Esophagus muscularis mucosa (tissue), 4 donors: ENCODE measurements at regions not wholly inside any gene's neighbourhood (a gene's known extent, or its start where the extent isn't known, plus 50 kb on each side); places are given as distances from the start of the nearest gene placed in this dataset.
"Not testable (repeated sequence)": the region's sequence is repeated elsewhere in the genome, so short reads cannot be mapped to it uniquely, and the experiment has no call there.

Experiments used
- DNase-seq: peaks from one replicate; pipeline ENCODE4 v3.0.0-alpha.2; 2017; ENCODE audit errors: extremely low spot score
- H3K27ac ChIP-seq, 4 donors: fragments of 200-600 bp; sonication (generic); replicated peaks in 1 of 4; 1 replicate in 3 of 4; 2 replicates in 1 of 4; pipeline ENCODE4 v1.5.1; 2016 to 2019; ENCODE audit warnings: mild to moderate bottlenecking in 1 of 4
- H3K27me3 ChIP-seq, 4 donors: fragments of 200-600 bp; sonication (generic); one replicate each; pipeline versions ENCODE4 v1.5.1 to v1.6.0; 2016 to 2019
- H3K36me3 ChIP-seq, 4 donors: fragments of 200-600 bp; sonication (generic); one replicate each; pipeline ENCODE4 v1.5.1; 2016 to 2019
- H3K4me1 ChIP-seq, 4 donors: fragments of 200-600 bp; sonication (generic); one replicate each; pipeline ENCODE4 v1.5.1; 2016 to 2019
- H3K4me3 ChIP-seq, 4 donors: fragments of 200-600 bp; sonication (generic); 1 replicate in 2 of 4; 2 replicates in 2 of 4; pipeline ENCODE4 v1.5.1; 2016 to 2019; ENCODE audit warnings: mild to moderate bottlenecking in 4 of 4, moderate library complexity in 1 of 4
- H3K9me3 ChIP-seq, 4 donors: fragments of 200-600 bp; sonication (generic); 1 replicate in 3 of 4; 2 replicates in 1 of 4; pipeline ENCODE4 v1.5.1; 2016 to 2019
- CTCF ChIP-seq, 3 experiments: fragments of 200-600 bp in 2 of 3; fragments of 450-650 bp in 1 of 3; sonication (generic) in 2 of 3; IDR thresholded peaks; one replicate each; pipeline ENCODE4 v1.5.1; 2017 to 2019; ENCODE audit warnings: antibody characterized with exemption in 3 of 3, mild to moderate bottlenecking in 2 of 3, moderate library complexity in 1 of 3
- EP300 ChIP-seq: sonication (generic); formaldehyde crosslinking; IDR thresholded peaks from one replicate; pipeline ENCODE4 v1.6.1; 2017; ENCODE audit warnings: antibody characterized with exemption
- POLR2A ChIP-seq: fragments of 450-650 bp; IDR thresholded peaks from one replicate; pipeline ENCODE4 v1.6.1; 2017; ENCODE audit warnings: antibody characterized with exemption, moderate library complexity, mild to moderate bottlenecking, low read depth
- POLR2AphosphoS5 ChIP-seq, 2 donors: sonication (generic); formaldehyde crosslinking; IDR thresholded peaks; one replicate each; pipeline ENCODE4 v1.6.1; 2017; ENCODE audit warnings: antibody characterized with exemption in 2 of 2
- WGBS: methylation state at CpG from one replicate; pipeline ENCODE4 v1.1.5; 2018; 5-methylcytosine and 5-hydroxymethylcytosine counted together
- intact Hi-C: fragments of 100-400 bp; cut with DNase I; formaldehyde crosslinking; loops from one replicate; pipeline ENCODE4 v1.15.1; 2023

DNA sequence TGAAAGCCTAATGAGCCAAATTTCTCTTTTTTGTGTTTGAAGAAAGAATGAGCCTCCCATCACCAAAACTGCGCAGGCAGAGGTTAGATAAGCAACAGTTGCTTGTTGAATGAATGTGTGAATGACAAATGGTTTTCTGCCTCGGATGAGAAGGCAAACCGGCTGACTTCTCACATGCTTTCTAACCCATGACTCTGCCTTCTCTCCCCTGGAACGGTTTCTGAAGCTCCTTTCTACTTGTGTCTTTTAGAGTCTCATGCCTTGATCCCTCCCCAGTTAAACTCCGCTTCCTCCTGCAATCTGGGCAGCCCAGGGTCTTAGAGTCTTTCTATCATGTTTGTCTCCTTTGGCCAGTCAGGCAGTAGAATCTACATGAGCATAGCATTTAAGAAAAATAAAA, 342.1 kb upstream of the NCAM1 start:
- H3K4me1 ChIP-seq: no peaks in the 10 kb centered on the region
- no peak overlapping the region for H3K27ac ChIP-seq
- intact Hi-C loops: no loop called here
- no peak overlapping the region for H3K4me3 ChIP-seq
- 87% methylated on average over 5 of the region's 5 CpGs for WGBS
- no peaks in the 10 kb centered on the region for H3K9me3 ChIP-seq
- H3K36me3 ChIP-seq: no peaks in the 10 kb centered on the region
- TF ChIP-seq CTCF (IDR thresholded peaks at IDR 0.05) (no peak), POLR2A (no peak), EP300 (no peak), POLR2AphosphoS5 (IDR thresholded peaks at IDR 0.05) (no peak)
- H3K27me3 ChIP-seq: no peaks in the 10 kb centered on the region
- peak; percentile 75 for DNase-seq

GRCh38 chr11:112620621-112621394, 340.4 kb upstream of the NCAM1 start:
- Histone ChIP-seq H3K27ac (no peak overlapping the region), H3K9me3 (no peaks in the 10 kb centered on the region), H3K4me3 (no peak overlapping the region), H3K4me1 (no peaks in the 10 kb centered on the region), H3K27me3 (no peaks in the 10 kb centered on the region), H3K36me3 (no peaks in the 10 kb centered on the region)
- WGBS: 80% methylated on average over 7 of the region's 7 CpGs
- no peak for TF ChIP-seq POLR2A
- no peak for TF ChIP-seq EP300
- DNase-seq: peak; percentile 77
- intact Hi-C loops: no loop called here

GRCh38 chr11:112623057-112623456, 338.2 kb upstream of the NCAM1 start:
- no peak overlapping the region for H3K27ac ChIP-seq
- TF ChIP-seq POLR2AphosphoS5 (IDR thresholded peaks at IDR 0.05): no peak
- TF ChIP-seq CTCF (IDR thresholded peaks at IDR 0.05): no peak
- TF ChIP-seq EP300: no peak
- TF ChIP-seq POLR2A: no peak
- no peaks in the 10 kb centered on the region for H3K36me3 ChIP-seq
- H3K27me3 ChIP-seq: no peaks in the 10 kb centered on the region
- 65% methylated on average over 1 of the region's 1 CpG for WGBS
- DNase-seq: no peak
- intact Hi-C loops: no loop called here
- no peaks in the 10 kb centered on the region for H3K4me1 ChIP-seq
- no peaks in the 10 kb centered on the region for H3K9me3 ChIP-seq
- no peak overlapping the region for H3K4me3 ChIP-seq

DNA sequence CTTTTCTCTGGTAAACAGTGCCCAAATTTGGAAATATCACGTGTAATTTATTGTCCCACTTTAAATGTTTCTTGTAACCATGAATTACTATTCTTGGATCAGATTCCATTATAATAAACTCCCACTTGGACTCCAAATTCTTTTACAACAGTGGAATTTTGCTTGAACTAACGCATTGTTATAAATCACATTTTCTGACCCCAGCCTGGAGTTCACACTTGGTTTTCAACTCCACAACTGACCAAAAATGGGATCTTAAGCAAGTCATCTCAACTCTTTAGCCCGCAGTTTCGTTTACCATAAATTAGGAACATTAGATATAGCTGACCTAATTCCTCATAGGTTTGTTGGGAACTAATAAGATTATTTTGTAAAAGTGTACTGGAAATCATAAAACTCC, 336.8 kb upstream of the NCAM1 start:
- Histone ChIP-seq H3K27me3 (no peaks in the 10 kb centered on the region), H3K27ac (no peak overlapping the region)
- no peak for DNase-seq

GRCh38 chr11:112624971-112625370, 336.2 kb upstream of the NCAM1 start:
- H3K4me3 ChIP-seq, H3K36me3 ChIP-seq, H3K4me1 ChIP-seq, H3K27ac ChIP-seq, H3K9me3 ChIP-seq, intact Hi-C loops, H3K27me3 ChIP-seq: not testable (repeated sequence)
- 82% methylated on average over 2 of the region's 2 CpGs for WGBS
- DNase-seq: peak; percentile 37

More for the DNA sequence above, 336.8 kb upstream of the NCAM1 start:
- Histone ChIP-seq H3K36me3 (no peaks in the 10 kb centered on the region), H3K9me3 (no peaks in the 10 kb centered on the region), H3K4me1 (no peaks in the 10 kb centered on the region), H3K4me3 (no peak overlapping the region)
- intact Hi-C loops: no loop called here
- WGBS: 77% methylated on average over 4 of the region's 4 CpGs
- TF ChIP-seq EP300: no peak
- TF ChIP-seq CTCF (IDR thresholded peaks at IDR 0.05): no peak
- TF ChIP-seq POLR2A: no peak
- no peak for TF ChIP-seq POLR2AphosphoS5 (IDR thresholded peaks at IDR 0.05)

DNA sequence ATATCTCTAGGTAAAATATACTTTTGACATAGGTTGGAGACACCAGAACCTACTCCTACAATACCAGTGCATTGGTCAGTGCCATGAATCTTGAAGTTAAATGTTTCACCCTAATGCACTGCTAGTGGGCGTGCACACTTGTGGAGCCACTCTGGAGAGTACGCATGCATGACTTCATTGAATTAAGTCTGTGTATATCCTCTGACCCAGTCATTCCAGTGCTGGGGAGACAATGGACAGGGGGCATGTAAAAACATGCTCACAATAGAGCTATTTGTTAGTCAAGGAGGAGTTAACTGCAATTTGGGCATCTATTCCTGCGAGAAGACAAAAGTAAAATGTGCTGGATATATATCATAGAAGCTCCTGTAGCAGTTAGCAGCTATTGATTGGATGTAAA, 335.4 kb upstream of the NCAM1 start:
- intact Hi-C loops: no loop called here
- Histone ChIP-seq H3K27me3 (no peaks in the 10 kb centered on the region), H3K4me1 (no peaks in the 10 kb centered on the region), H3K9me3 (no peaks in the 10 kb centered on the region), H3K27ac (no peak overlapping the region), H3K36me3 (no peaks in the 10 kb centered on the region), H3K4me3 (no peak overlapping the region)
- peak; percentile 24 for DNase-seq
- TF ChIP-seq POLR2AphosphoS5 (IDR thresholded peaks at IDR 0.05) (no peak), CTCF (IDR thresholded peaks at IDR 0.05) (no peak)
- WGBS: 92% methylated on average over 3 of the region's 3 CpGs
